ENCODE measurements at regions not wholly inside any gene's neighbourhood (a gene's known extent, or its start where the extent isn't known, plus 50 kb on each side); places are given as distances from the start of the nearest gene placed in this dataset.
"Not testable (repeated sequence)": the region's sequence is repeated elsewhere in the genome, so short reads cannot be mapped to it uniquely, and the experiment has no call there.

GRCh38 chr5:158499075-158499891 lies 600.4 kb downstream of the EBF1 start:
- H3K4me3 ChIP-seq (ENCODE audit: low read depth, low read length): no peak overlapping the region
- TF ChIP-seq, protein P1, sequence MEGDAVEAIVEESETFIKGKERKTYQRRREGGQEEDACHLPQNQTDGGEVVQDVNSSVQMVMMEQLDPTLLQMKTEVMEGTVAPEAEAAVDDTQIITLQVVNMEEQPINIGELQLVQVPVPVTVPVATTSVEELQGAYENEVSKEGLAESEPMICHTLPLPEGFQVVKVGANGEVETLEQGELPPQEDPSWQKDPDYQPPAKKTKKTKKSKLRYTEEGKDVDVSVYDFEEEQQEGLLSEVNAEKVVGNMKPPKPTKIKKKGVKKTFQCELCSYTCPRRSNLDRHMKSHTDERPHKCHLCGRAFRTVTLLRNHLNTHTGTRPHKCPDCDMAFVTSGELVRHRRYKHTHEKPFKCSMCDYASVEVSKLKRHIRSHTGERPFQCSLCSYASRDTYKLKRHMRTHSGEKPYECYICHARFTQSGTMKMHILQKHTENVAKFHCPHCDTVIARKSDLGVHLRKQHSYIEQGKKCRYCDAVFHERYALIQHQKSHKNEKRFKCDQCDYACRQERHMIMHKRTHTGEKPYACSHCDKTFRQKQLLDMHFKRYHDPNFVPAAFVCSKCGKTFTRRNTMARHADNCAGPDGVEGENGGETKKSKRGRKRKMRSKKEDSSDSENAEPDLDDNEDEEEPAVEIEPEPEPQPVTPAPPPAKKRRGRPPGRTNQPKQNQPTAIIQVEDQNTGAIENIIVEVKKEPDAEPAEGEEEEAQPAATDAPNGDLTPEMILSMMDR (conservative IDR thresholded peaks at IDR 0.05; ENCODE audit: low read depth, low read length): no peak
- DNase-seq (ENCODE audit: low read depth): no peak

- no peak overlapping the region for H3K4me3 ChIP-seq (ENCODE audit: low read depth, low read length)
- DNase-seq (ENCODE audit: low read depth): no peak
- TF ChIP-seq, protein P1 (conservative IDR thresholded peaks at IDR 0.05; ENCODE audit: low read depth, low read length): no peak
These were observed 603.1 kb downstream of the EBF1 start for GRCh38 chr5:158496624-158497023.

- TF ChIP-seq, protein P1 (conservative IDR thresholded peaks at IDR 0.05; ENCODE audit: low read depth, low read length): no peak
- DNase-seq (ENCODE audit: low read depth): no peak
- no peak overlapping the region for H3K4me3 ChIP-seq (ENCODE audit: low read depth, low read length)
These were observed 605.2 kb downstream of the EBF1 start for GRCh38 chr5:158494541-158494940.

DNA sequence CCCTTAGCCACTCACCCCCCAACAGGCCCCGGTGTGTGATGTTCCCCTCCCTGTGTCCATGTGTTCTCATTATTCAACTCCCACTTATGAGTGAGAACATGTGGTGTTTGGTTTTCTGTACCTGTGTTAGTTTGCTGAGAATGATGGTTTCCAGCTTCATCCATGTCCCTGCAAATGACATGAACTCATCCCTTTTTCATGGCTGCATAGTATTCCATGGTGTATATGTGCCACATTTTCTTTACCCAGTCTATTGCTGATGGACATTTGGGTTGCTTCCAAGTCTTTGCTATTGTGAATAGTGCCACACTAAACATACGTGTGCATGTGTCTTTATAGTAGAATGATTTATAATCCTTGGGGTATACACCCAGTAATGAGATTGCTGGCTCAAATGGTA lies 605.7 kb downstream of the EBF1 start:
- not testable (repeated sequence) for H3K4me3 ChIP-seq (ENCODE audit: low read depth, low read length); DNase-seq (ENCODE audit: low read depth)

GRCh38 chr5:158492841-158493242 lies 606.9 kb downstream of the EBF1 start:
- TF ChIP-seq, protein P1 (conservative IDR thresholded peaks at IDR 0.05; ENCODE audit: low read depth, low read length): no peak
- no peak for DNase-seq (ENCODE audit: low read depth)
- no peak overlapping the region for H3K4me3 ChIP-seq (ENCODE audit: low read depth, low read length)

DNA sequence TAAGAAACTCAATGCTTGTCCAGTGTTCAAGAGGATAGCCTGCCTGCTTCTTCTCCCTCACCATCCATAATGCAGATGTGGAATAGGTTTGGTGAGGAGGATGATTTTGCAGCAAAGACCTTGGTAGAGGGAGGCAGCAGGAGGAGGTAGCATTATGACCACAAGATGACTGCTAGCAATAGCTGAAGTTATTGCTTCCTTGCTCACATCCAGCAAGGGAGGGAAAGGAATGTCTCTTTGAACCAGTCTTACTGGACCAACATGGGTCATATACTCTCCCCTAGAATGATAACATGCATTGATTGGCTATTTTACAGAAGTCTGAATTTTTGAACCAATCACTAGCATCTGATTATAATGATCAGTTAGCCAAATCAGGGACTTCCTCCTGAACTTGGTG lies 607.6 kb downstream of the EBF1 start:
- TF ChIP-seq, protein P1 (conservative IDR thresholded peaks at IDR 0.05; ENCODE audit: low read depth, low read length): no peak
- H3K4me3 ChIP-seq (ENCODE audit: low read depth, low read length): no peak overlapping the region
- no peak for DNase-seq (ENCODE audit: low read depth)

DNA sequence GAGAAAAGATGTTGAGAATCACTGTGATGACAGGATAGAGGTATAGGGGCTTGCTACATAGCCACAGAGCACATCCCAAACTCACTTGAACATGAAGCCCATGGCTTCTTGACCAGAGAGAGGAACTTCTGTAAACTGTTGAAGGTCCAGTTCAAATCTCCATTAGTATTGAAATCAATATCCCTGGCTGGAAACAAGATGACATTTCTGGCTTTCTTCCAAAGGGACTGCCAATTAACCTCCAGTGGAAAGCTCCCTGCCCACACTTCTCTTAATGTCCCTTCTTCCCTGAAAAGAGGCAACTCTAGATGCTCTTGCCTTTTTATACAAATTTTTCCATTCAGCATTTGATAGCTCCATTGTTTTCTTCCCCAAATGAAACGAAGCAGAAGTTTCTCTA lies 612.1 kb downstream of the EBF1 start:
- TF ChIP-seq, protein P1 (conservative IDR thresholded peaks at IDR 0.05; ENCODE audit: low read depth, low read length): no peak
- no peak overlapping the region for H3K4me3 ChIP-seq (ENCODE audit: low read depth, low read length)

More for the DNA sequence above, 612.1 kb downstream of the EBF1 start:
- DNase-seq (ENCODE audit: low read depth): no peak
